GM12878 (cell line): ENCODE measurements at regions not wholly inside any gene's neighbourhood (a gene's known extent, or its start where the extent isn't known, plus 50 kb on each side); places are given as distances from the start of the nearest gene placed in this dataset.

Source experiments
- ATAC-seq: fragments of 200-7000 bp; cut with Tn5 transposase; 3 replicates; pipeline ENCODE4 v1.9.1; 2020; ENCODE audit warnings: mild to moderate bottlenecking, moderate library complexity
- BruUV-seq: library from RNA; stranded (reverse); fragments of 400-500 nt; replicated peaks from 2 replicates; lab custom pipeline; 2021; lab: Mats Ljungman, UMichigan
- CTCF ChIA-PET: fragments of 300-600 bp; sonication (Branson Sonifier 250); formaldehyde crosslinking; extraction: SDS; loops from one replicate; lab custom pipeline; 2021; ENCODE audit warnings: inconsistent platforms; lab: Yijun Ruan, JAX
- POLR2A ChIA-PET: fragments of 350-600 bp; formaldehyde crosslinking; extraction: SDS; loops from one replicate; lab custom pipeline; 2021; ENCODE audit warnings: inconsistent platforms; lab: Charles Lee
- RAD21 ChIA-PET: fragments of 300-600 bp; sonication (Branson Sonifier 250); formaldehyde crosslinking; loops from one replicate; lab custom pipeline; 2023; ENCODE audit warnings: antibody characterized with exemption; ENCODE audit not compliant: unreplicated experiment; lab: Charles Lee
- SMC1A ChIA-PET: fragments of 300-600 bp; sonication (Branson Sonifier 250); formaldehyde crosslinking; loops from one replicate; lab custom pipeline; 2023; ENCODE audit not compliant: unreplicated experiment, uncharacterized antibody; lab: Charles Lee
- DNase-seq: peaks from one replicate; pipeline ENCODE4 v3.0.0-alpha.2; 2011; ENCODE audit warnings: low read depth, low spot score
- FAIRE-seq: peaks from 3 replicates; lab custom pipeline; 2011; peaks lifted over from hg19 to GRCh38; lab: Jason Lieb, UNC
- H2AFZ ChIP-seq: 2 replicates; pipeline ENCODE4 v1.6.0; 2011; ENCODE audit warnings: low read depth, low read length, control low read depth; ENCODE audit not compliant: control insufficient read depth
- H3K27ac ChIP-seq: 2 replicates; pipeline ENCODE4 v1.5.1; 2011; ENCODE audit warnings: control low read depth; ENCODE audit not compliant: control insufficient read depth, insufficient read depth
- H3K27me3 ChIP-seq, 2 experiments: replicated peaks in 1 of 2; 2 replicates each; pipeline versions ENCODE4 v1.6.0 to v1.6.1; 2011; ENCODE audit warnings: low read length in 1 of 2; ENCODE audit not compliant: control insufficient read depth in 2 of 2, insufficient read depth in 2 of 2
- H3K36me3 ChIP-seq, 2 experiments: 2 replicates each; pipeline ENCODE4 v1.5.1; 2011; ENCODE audit warnings: low read length in 1 of 2; ENCODE audit not compliant: control insufficient read depth in 2 of 2, insufficient read depth in 2 of 2
- H3K4me1 ChIP-seq: 2 replicates; pipeline ENCODE4 v1.6.1; 2011; ENCODE audit warnings: mild to moderate bottlenecking, low read length, moderate library complexity, mixed read lengths; ENCODE audit not compliant: control insufficient read depth, insufficient read depth
- H3K4me2 ChIP-seq: 2 replicates; pipeline ENCODE4 v1.6.0; 2011; ENCODE audit warnings: control low read depth; ENCODE audit not compliant: control insufficient read depth, insufficient read depth
- H3K4me3 ChIP-seq: fragments of 200-600 bp; sonication (generic); 2 replicates; pipeline ENCODE4 v1.5.1; 2016
- H3K79me2 ChIP-seq: 2 replicates; pipeline ENCODE4 v1.6.0; 2011; ENCODE audit warnings: low read length; ENCODE audit not compliant: control insufficient read depth, insufficient read depth
- H3K9ac ChIP-seq: 2 replicates; pipeline ENCODE4 v1.8.0; 2011; ENCODE audit warnings: low read length, control low read depth, mixed read lengths; ENCODE audit not compliant: control insufficient read depth, insufficient read depth
- H3K9me3 ChIP-seq: replicated peaks from 3 replicates; pipeline ENCODE4 v1.5.1; 2011; ENCODE audit warnings: mild to moderate bottlenecking, low read length; ENCODE audit not compliant: control insufficient read depth, insufficient read depth
- H4K20me1 ChIP-seq: 2 replicates; pipeline ENCODE4 v1.6.0; 2011; ENCODE audit not compliant: control insufficient read depth, insufficient read depth
- BRCA1 ChIP-seq: IDR thresholded peaks from 2 replicates; pipeline ENCODE4 v1.6.1; 2011; ENCODE audit warnings: low read depth, low read length, improper control_type of control experiment
- FOXK2 ChIP-seq: fragments of 450-650 bp; IDR thresholded peaks from 2 replicates; pipeline ENCODE4 v1.6.1; 2017; ENCODE audit warnings: mild to moderate bottlenecking, moderate library complexity
- IKZF2 ChIP-seq, 2 experiments: fragments of 450-650 bp; IDR thresholded peaks; 2 replicates each; pipeline ENCODE4 v1.6.1; 2017; ENCODE audit warnings: mild to moderate bottlenecking in 2 of 2, moderate library complexity in 2 of 2
- NFIC ChIP-seq: IDR thresholded peaks from 2 replicates; pipeline ENCODE4 v1.6.1; 2012; ENCODE audit warnings: low read depth, mild to moderate bottlenecking, inconsistent platforms, low read length, moderate library complexity
- RAD21 ChIP-seq: IDR thresholded peaks from 2 replicates; pipeline ENCODE4 v1.6.1; 2011; ENCODE audit warnings: mild to moderate bottlenecking, low read depth, low read length, moderate library complexity; ENCODE audit not compliant: insufficient read depth
- RB1 ChIP-seq: fragments of 450-650 bp; formaldehyde crosslinking; IDR thresholded peaks from 2 replicates; pipeline ENCODE4 v1.6.1; 2017; ENCODE audit warnings: mild to moderate bottlenecking, borderline replicate concordance
- RBBP5 ChIP-seq: fragments of 200-600 bp; sonication (generic); conservative IDR thresholded peaks from 2 replicates; pipeline ENCODE4 v1.6.1; 2016
- SMAD1 ChIP-seq: fragments of 450-650 bp; IDR thresholded peaks from 2 replicates; pipeline ENCODE4 v1.6.1; 2018; ENCODE audit warnings: mild to moderate bottlenecking, low read depth; ENCODE audit not compliant: partially characterized antibody
- WRNIP1 ChIP-seq: IDR thresholded peaks from 2 replicates; pipeline ENCODE4 v1.6.1; 2011; ENCODE audit warnings: low read depth, low read length, improper control_type of control experiment, borderline replicate concordance
- WGBS: methylation state at CpG from one replicate; pipeline ENCODE4 v1.1.6; 2016; ENCODE audit warnings: low lambda C conversion rate; ENCODE audit not compliant: insufficient replicate concordance, insufficient coverage; ENCODE audit errors: missing lambda C conversion rate; 5-methylcytosine and 5-hydroxymethylcytosine counted together
- in situ Hi-C: fragments of 300-500 bp; cut with MboI; formaldehyde crosslinking; loops from 9 replicates; pipeline ENCODE4 v1.14.3; 2018; ENCODE audit warnings: mixed read lengths
- intact Hi-C: fragments of 100-400 bp; cut with micrococcal nuclease; formaldehyde crosslinking; loops from one replicate; pipeline ENCODE4 v1.14.2; 2022; ENCODE audit not compliant: unreplicated experiment
- TF ChIP-seq, protein P1 (sequence below): fragments of 450-650 bp; IDR thresholded peaks from 2 replicates; pipeline ENCODE4 v1.6.1; 2017; ENCODE audit warnings: mild to moderate bottlenecking, moderate library complexity

DNA sequence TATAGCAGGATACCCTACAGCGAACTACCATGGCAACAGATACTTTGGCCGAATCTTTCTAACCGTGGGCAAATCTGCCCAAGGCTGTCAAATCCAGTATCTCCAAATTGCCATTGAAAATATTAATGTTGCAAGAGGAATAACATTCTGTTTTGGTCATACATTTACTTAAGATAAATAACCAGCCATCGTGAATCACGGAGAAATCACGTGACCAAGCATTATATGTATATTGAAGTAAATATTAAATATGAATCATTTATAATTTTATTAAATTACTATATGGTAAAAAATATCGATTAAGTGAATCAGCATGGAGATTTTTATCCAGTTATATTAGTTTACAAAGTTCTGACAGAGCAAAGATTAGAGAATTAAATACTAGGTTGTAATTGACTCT lies 714.6 kb upstream of the GJE1 start (continued):
- no peak for TF ChIP-seq RB1
- TF ChIP-seq, protein P1, sequence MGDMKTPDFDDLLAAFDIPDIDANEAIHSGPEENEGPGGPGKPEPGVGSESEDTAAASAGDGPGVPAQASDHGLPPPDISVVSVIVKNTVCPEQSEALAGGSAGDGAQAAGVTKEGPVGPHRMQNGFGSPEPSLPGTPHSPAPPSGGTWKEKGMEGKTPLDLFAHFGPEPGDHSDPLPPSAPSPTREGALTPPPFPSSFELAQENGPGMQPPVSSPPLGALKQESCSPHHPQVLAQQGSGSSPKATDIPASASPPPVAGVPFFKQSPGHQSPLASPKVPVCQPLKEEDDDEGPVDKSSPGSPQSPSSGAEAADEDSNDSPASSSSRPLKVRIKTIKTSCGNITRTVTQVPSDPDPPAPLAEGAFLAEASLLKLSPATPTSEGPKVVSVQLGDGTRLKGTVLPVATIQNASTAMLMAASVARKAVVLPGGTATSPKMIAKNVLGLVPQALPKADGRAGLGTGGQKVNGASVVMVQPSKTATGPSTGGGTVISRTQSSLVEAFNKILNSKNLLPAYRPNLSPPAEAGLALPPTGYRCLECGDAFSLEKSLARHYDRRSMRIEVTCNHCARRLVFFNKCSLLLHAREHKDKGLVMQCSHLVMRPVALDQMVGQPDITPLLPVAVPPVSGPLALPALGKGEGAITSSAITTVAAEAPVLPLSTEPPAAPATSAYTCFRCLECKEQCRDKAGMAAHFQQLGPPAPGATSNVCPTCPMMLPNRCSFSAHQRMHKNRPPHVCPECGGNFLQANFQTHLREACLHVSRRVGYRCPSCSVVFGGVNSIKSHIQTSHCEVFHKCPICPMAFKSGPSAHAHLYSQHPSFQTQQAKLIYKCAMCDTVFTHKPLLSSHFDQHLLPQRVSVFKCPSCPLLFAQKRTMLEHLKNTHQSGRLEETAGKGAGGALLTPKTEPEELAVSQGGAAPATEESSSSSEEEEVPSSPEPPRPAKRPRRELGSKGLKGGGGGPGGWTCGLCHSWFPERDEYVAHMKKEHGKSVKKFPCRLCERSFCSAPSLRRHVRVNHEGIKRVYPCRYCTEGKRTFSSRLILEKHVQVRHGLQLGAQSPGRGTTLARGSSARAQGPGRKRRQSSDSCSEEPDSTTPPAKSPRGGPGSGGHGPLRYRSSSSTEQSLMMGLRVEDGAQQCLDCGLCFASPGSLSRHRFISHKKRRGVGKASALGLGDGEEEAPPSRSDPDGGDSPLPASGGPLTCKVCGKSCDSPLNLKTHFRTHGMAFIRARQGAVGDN = no peak
- no peak for TF ChIP-seq NFIC
- TF ChIP-seq IKZF2 (IDR thresholded peaks at IDR 0.05) = no peak

GRCh38 chr6:141415896-141416295 lies 716.8 kb upstream of the GJE1 start:
- RAD21 ChIA-PET = no interaction called here
- Histone ChIP-seq H3K9ac (no peak overlapping the region), H3K27ac (no peak overlapping the region), H2AFZ (no peak overlapping the region), H3K4me2 (no peak overlapping the region), H3K36me3 (no peaks in the 10 kb centered on the region), H3K9me3 (no peaks in the 10 kb centered on the region), H3K4me1 (no peaks in the 10 kb centered on the region), H3K27me3 (no peaks in the 10 kb centered on the region), H3K4me3 (no peak overlapping the region), H3K79me2 (no peaks in the 10 kb centered on the region), H4K20me1 (no peaks in the 10 kb centered on the region)
- POLR2A ChIA-PET = no interaction called here
- FAIRE-seq (no peak), DNase-seq (no peak), ATAC-seq (no peak)
- CTCF ChIA-PET = interaction anchor here (0.7 kb wide), 1 partner anchor 365 kb away, joined by 3 read pairs; no protein-coding TSS in a partner anchor
- intact Hi-C loops (no loop called here), in situ Hi-C loops (no loop called here)
- WGBS = 0% methylated on average over 2 of the region's 2 CpGs
- no TSS peak for BruUV-seq
- TF ChIP-seq BRCA1 (no peak), SMAD1 (no peak), WRNIP1 (no peak), RBBP5 (no peak), FOXK2 (no peak), RAD21 (no peak)
- SMC1A ChIA-PET = no interaction called here
